ENCODE measurements at regions not wholly inside any gene's neighbourhood (a gene's known extent, or its start where the extent isn't known, plus 50 kb on each side); places are given as distances from the start of the nearest gene placed in this dataset.
"Not testable (repeated sequence)": the region's sequence is repeated elsewhere in the genome, so short reads cannot be mapped to it uniquely, and the experiment has no call there.

- Histone ChIP-seq H3K27me3 (ENCODE audit: control insufficient read depth, insufficient read depth) (no peaks in the 10 kb centered on the region), H3K9me3 (ENCODE audit: control insufficient read depth, low read length) (no peaks in the 10 kb centered on the region), H3K4me3 (ENCODE audit: low read length) (no peak overlapping the region), H3K4me1 (ENCODE audit: control insufficient read depth, insufficient read depth, low read length) (peaks cover 1% of the 10 kb centered on the region), H3K27ac (ENCODE audit: low read length) (no peak overlapping the region)
- DNase-seq (no peak), ATAC-seq (no peak)
- intact Hi-C loops (cut with DNase I), result no loop called here
- WGBS, result 48% methylated on average over 23 of the region's 23 CpGs
Measured at GRCh38 chr2:59249441-59250306, 1008.5 kb upstream of the FANCL start.

- Histone ChIP-seq H3K4me3 (ENCODE audit: low read length) (no peak overlapping the region), H3K4me1 (ENCODE audit: control insufficient read depth, insufficient read depth, low read length) (no peaks in the 10 kb centered on the region), H3K27me3 (ENCODE audit: control insufficient read depth, insufficient read depth) (no peaks in the 10 kb centered on the region), H3K9me3 (ENCODE audit: control insufficient read depth, low read length) (no peaks in the 10 kb centered on the region), H3K27ac (ENCODE audit: low read length) (no peak overlapping the region)
- WGBS, result 72% methylated on average over 4 of the region's 4 CpGs
- no peak for DNase-seq
- intact Hi-C loops (cut with DNase I), result no loop called here
- no peak for ATAC-seq
Measured at GRCh38 chr2:59239146-59239545, 998.0 kb upstream of the FANCL start.

GRCh38 chr2:59237311-59237710 is 996.2 kb upstream of the FANCL start:
- Histone ChIP-seq H3K27me3 (ENCODE audit: control insufficient read depth, insufficient read depth) (no peaks in the 10 kb centered on the region), H3K4me1 (ENCODE audit: control insufficient read depth, insufficient read depth, low read length) (no peaks in the 10 kb centered on the region), H3K9me3 (ENCODE audit: control insufficient read depth, low read length) (no peaks in the 10 kb centered on the region), H3K27ac (ENCODE audit: low read length) (no peak overlapping the region), H3K4me3 (ENCODE audit: low read length) (no peak overlapping the region)
- ATAC-seq, result no peak
- WGBS, result 77% methylated on average over 2 of the region's 2 CpGs
- intact Hi-C loops (cut with DNase I), result no loop called here
- no peak for DNase-seq

DNA sequence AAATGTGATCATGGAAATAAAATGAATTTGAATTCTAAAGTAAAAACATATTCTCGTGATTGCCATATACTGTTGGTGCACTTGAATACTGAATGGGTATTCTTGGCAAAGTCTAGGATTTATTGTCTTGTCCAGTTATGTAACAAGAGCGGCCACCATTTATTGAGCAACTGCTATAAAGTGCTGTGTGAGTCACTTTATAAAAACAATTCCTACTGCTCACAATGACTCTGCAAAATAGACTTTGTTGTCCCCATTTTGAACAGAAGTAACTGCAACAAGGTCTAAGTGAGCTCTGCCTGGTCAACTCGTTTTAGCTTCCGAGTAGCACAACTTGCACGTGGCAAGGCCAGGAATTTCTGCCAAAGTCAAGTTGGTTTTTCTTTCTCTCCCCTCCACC is 995.6 kb upstream of the FANCL start:
- intact Hi-C loops (cut with DNase I), result no loop called here
- DNase-seq (no peak), ATAC-seq (no peak)
- Histone ChIP-seq H3K9me3 (ENCODE audit: control insufficient read depth, low read length) (no peaks in the 10 kb centered on the region), H3K27ac (ENCODE audit: low read length) (no peak overlapping the region), H3K4me1 (ENCODE audit: control insufficient read depth, insufficient read depth, low read length) (no peaks in the 10 kb centered on the region), H3K4me3 (ENCODE audit: low read length) (no peak overlapping the region), H3K27me3 (ENCODE audit: control insufficient read depth, insufficient read depth) (no peaks in the 10 kb centered on the region)
- 77% methylated on average over 5 of the region's 5 CpGs for WGBS

- intact Hi-C loops (cut with DNase I), result no loop called here
- no peak for DNase-seq
- 87% methylated on average over 4 of the region's 4 CpGs for WGBS
- Histone ChIP-seq H3K27ac (ENCODE audit: low read length) (no peak overlapping the region), H3K4me1 (ENCODE audit: control insufficient read depth, insufficient read depth, low read length) (no peaks in the 10 kb centered on the region), H3K27me3 (ENCODE audit: control insufficient read depth, insufficient read depth) (no peaks in the 10 kb centered on the region), H3K4me3 (ENCODE audit: low read length) (no peak overlapping the region), H3K9me3 (ENCODE audit: control insufficient read depth, low read length) (no peaks in the 10 kb centered on the region)
- no peak for ATAC-seq
Measured at GRCh38 chr2:59233920-59234319, 992.8 kb upstream of the FANCL start.

DNA sequence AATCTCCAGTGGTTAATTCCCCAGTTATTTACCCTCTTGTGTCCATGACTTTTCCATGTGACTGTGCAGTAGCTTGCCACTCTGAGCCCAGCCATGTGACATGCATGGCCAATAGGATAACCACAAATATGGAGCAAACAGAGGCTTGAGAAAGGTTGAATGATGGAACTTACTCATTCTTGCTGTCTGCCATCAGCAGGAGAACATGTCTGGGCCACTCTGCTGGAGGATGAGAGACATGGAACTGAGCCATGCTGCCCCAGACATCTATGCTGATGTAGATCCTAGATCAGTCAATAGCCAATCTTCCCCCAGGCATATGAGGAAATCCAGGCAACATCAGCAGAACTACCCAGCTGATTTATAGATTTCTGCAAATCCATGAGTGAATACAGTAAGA is 992.3 kb upstream of the FANCL start:
- intact Hi-C loops (cut with DNase I), result no loop called here
- no peak for ATAC-seq
- Histone ChIP-seq H3K27me3 (ENCODE audit: control insufficient read depth, insufficient read depth) (no peaks in the 10 kb centered on the region), H3K4me3 (ENCODE audit: low read length) (no peak overlapping the region), H3K9me3 (ENCODE audit: control insufficient read depth, low read length) (no peaks in the 10 kb centered on the region), H3K4me1 (ENCODE audit: control insufficient read depth, insufficient read depth, low read length) (no peaks in the 10 kb centered on the region), H3K27ac (ENCODE audit: low read length) (no peak overlapping the region)
- DNase-seq, result no peak

DNA sequence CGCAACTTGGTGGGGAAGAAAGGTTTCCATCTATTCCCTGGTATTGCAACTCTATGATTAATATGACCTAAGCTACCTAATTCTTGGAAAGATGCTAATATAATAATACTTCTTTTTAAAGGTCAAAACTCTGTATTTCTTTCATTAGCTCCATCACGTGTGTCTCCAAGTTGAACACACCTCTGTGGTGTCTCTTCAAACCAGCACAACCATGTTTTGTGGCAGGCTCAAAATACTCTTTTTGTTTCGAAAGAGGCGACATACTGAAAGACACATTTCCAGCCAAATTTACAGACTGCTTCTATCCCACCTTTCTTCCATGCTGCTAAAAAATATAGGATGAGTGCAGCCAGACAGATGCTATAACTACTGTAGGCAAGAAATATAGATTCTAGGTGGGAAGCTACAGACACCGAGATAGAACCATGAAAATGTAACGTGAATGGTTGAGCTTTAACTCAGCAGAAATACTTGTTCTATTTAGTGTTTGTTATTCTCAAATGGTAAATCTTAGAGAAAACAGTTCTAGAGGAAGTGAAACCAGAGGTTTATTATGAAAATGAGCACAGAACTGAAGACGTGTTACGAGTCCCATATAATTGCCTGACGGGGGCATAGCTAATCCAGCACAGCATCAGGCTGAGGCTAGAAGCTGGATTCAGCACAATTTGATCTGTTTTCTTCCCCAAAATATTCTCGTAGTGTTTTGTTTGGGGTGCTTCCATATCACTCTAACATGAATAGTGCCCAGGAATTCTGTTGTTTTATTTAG is 991.5 kb upstream of the FANCL start:
- H3K27ac ChIP-seq (ENCODE audit: low read length), result no peak overlapping the region
- H3K4me3 ChIP-seq (ENCODE audit: low read length), result no peak overlapping the region
- intact Hi-C loops (cut with DNase I), result no loop called here
- WGBS, result 74% methylated on average over 10 of the region's 10 CpGs
- no peaks in the 10 kb centered on the region for H3K4me1 ChIP-seq (ENCODE audit: control insufficient read depth, insufficient read depth, low read length)
- ATAC-seq (no peak), DNase-seq (no peak)
- H3K27me3 ChIP-seq (ENCODE audit: control insufficient read depth, insufficient read depth), result no peaks in the 10 kb centered on the region
- H3K9me3 ChIP-seq (ENCODE audit: control insufficient read depth, low read length), result no peaks in the 10 kb centered on the region

DNA sequence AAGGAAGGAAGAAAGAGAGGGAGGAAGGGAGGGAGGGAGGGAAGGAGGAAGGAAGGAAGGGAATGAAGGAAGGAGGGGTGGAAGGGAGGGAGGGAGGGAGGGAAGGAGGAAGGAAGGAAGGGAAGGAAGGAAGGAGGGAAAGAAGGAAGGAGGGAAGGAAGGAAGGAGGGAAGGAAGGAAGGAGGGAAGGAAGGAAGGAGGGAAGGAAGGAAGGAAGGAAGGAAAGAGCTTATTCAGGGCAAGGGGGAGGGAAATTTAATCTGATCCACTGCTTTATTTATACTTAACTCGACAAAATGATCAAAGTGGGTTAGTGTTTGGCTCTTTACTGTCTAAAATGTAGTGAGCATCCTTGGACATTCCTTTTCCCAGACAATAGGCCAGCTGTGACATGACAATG is 985.2 kb upstream of the FANCL start:
- intact Hi-C loops (cut with DNase I); H3K9me3 ChIP-seq (ENCODE audit: control insufficient read depth, low read length); H3K27me3 ChIP-seq (ENCODE audit: control insufficient read depth, insufficient read depth); H3K4me1 ChIP-seq (ENCODE audit: control insufficient read depth, insufficient read depth, low read length); H3K4me3 ChIP-seq (ENCODE audit: low read length); H3K27ac ChIP-seq (ENCODE audit: low read length); DNase-seq; ATAC-seq: not testable (repeated sequence)
- WGBS, result 78% methylated on average over 1 of the region's 1 CpG

GRCh38 chr2:59223742-59224141 is 982.6 kb upstream of the FANCL start:
- ATAC-seq (no peak), DNase-seq (no peak)
- Histone ChIP-seq H3K4me1 (ENCODE audit: control insufficient read depth, insufficient read depth, low read length) (no peaks in the 10 kb centered on the region), H3K9me3 (ENCODE audit: control insufficient read depth, low read length) (no peaks in the 10 kb centered on the region), H3K4me3 (ENCODE audit: low read length) (no peak overlapping the region), H3K27ac (ENCODE audit: low read length) (no peak overlapping the region), H3K27me3 (ENCODE audit: control insufficient read depth, insufficient read depth) (no peaks in the 10 kb centered on the region)
- intact Hi-C loops (cut with DNase I), result no loop called here

GRCh38 chr2:59217360-59217759 is 976.2 kb upstream of the FANCL start:
- Histone ChIP-seq H3K4me3 (ENCODE audit: low read length) (no peak overlapping the region), H3K27me3 (ENCODE audit: control insufficient read depth, insufficient read depth) (no peaks in the 10 kb centered on the region), H3K27ac (ENCODE audit: low read length) (no peak overlapping the region), H3K4me1 (ENCODE audit: control insufficient read depth, insufficient read depth, low read length) (no peaks in the 10 kb centered on the region), H3K9me3 (ENCODE audit: control insufficient read depth, low read length) (no peaks in the 10 kb centered on the region)
- no peak for ATAC-seq
- intact Hi-C loops (cut with DNase I), result no loop called here
- WGBS, result 48% methylated on average over 3 of the region's 3 CpGs
- DNase-seq, result no peak

- Histone ChIP-seq H3K27me3 (ENCODE audit: control insufficient read depth, insufficient read depth) (no peaks in the 10 kb centered on the region), H3K9me3 (ENCODE audit: control insufficient read depth, low read length) (no peaks in the 10 kb centered on the region), H3K27ac (ENCODE audit: low read length) (no peak overlapping the region), H3K4me3 (ENCODE audit: low read length) (no peak overlapping the region), H3K4me1 (ENCODE audit: control insufficient read depth, insufficient read depth, low read length) (no peaks in the 10 kb centered on the region)
- DNase-seq (no peak), ATAC-seq (no peak)
- intact Hi-C loops (cut with DNase I), result no loop called here
- 75% methylated on average over 4 of the region's 4 CpGs for WGBS
Measured at GRCh38 chr2:59206361-59206760, 965.2 kb upstream of the FANCL start.
